ENCODE measurements at regions not wholly inside any gene's neighbourhood (a gene's known extent, or its start where the extent isn't known, plus 50 kb on each side); places are given as distances from the start of the nearest gene placed in this dataset.
"Not testable (repeated sequence)": the region's sequence is repeated elsewhere in the genome, so short reads cannot be mapped to it uniquely, and the experiment has no call there.

DNA sequence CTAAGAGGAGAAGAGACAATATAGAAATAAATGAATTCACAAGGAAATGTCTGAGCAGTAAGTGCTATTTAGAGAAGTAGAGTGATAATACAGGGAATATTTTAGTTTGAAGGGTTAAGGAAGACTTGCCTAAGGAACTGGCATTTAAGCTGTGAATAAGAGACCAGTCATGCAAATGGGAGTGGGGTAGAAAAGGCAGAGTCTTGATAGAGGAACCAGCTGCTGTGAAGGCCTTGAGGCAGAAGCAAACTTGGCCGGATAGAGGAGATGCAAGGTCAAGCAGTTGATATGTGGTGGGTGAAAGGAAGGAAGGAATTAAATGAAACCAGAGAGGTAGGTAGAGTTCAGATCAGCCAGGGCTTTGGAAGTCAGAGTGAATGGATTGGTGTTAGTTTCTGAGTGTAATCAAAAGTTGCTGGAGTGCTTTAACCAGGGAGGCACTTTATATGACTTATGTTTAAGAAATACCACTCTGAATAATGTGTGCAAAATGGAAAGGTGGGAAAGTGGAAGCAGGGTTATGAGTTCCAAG lies 198.4 kb upstream of the SESN3 start:
- no peak for DNase-seq
- no peaks in the 10 kb centered on the region for H3K9me3 ChIP-seq (ENCODE audit: control insufficient read depth, low read length)
- no peak overlapping the region for H3K27ac ChIP-seq (ENCODE audit: low read length)
- H3K4me3 ChIP-seq (ENCODE audit: low read length), result no peak overlapping the region
- H3K27me3 ChIP-seq (ENCODE audit: control insufficient read depth, insufficient read depth), result no peaks in the 10 kb centered on the region
- 62% methylated on average over 1 of the region's 1 CpG for WGBS
- peaks cover 4% of the 10 kb centered on the region for H3K4me1 ChIP-seq (ENCODE audit: control insufficient read depth, insufficient read depth, low read length)
- intact Hi-C loops (cut with DNase I), result no loop called here
- ATAC-seq, result no peak

DNA sequence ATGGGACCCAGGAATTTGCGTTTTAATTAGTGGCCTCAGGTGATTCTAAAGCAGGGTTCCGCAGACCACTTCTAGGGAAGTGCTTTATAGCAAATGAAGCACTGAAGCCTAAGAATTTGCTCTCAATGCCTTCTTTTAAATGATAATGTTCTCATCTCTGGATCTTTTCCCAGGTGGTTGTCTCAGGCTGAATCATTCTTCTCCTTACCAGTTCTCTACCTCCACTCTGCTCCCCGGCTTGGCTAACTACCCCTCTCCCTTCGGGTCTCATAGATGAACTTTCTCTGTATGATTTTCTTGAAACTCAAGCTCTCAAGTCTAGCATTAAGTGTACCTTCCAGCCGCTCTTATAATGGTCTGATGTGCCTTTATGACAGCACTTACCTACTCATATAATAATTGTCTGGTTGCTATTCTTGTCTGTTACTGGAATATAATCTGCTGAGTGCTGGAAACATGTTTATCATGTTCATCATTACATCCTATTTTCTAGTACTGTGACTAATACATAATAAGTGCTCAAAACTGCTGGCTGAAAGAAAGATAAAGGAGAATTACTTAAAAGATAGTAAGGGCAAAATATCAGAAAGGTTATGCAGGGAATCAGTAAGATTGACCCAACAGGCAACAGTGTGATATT lies 195.9 kb upstream of the SESN3 start:
- ATAC-seq (no peak), DNase-seq (no peak)
- no peak overlapping the region for H3K4me3 ChIP-seq (ENCODE audit: low read length)
- WGBS, result 91% methylated on average over 5 of the region's 5 CpGs
- intact Hi-C loops (cut with DNase I), result no loop called here
- H3K27ac ChIP-seq (ENCODE audit: low read length), result no peak overlapping the region
- H3K4me1 ChIP-seq (ENCODE audit: control insufficient read depth, insufficient read depth, low read length), result peaks cover under 1% of the 10 kb centered on the region
- H3K27me3 ChIP-seq (ENCODE audit: control insufficient read depth, insufficient read depth), result no peaks in the 10 kb centered on the region
- H3K9me3 ChIP-seq (ENCODE audit: control insufficient read depth, low read length), result no peaks in the 10 kb centered on the region

DNA sequence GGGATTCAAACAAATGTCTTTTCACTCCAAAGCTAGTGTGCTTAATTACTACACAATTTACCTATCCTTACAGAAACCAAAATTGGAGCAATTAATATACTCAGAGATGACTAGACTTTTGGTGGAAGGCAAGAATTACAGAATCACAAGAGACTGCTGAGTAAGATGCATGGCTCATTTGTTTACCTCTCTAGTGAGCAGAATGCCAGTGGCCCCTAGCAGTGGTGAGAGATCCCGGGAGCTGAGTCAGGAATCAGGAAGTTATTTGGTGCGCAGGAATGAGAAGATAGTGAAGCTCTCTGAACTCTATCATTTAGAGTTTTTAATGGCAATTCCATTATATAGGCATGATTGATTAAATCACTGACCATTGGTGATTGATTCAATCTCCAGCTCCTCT lies 188.9 kb upstream of the SESN3 start:
- Histone ChIP-seq H3K4me3 (ENCODE audit: low read length) (no peak overlapping the region), H3K27me3 (ENCODE audit: control insufficient read depth, insufficient read depth) (no peaks in the 10 kb centered on the region), H3K4me1 (ENCODE audit: control insufficient read depth, insufficient read depth, low read length) (no peaks in the 10 kb centered on the region), H3K27ac (ENCODE audit: low read length) (no peak overlapping the region), H3K9me3 (ENCODE audit: control insufficient read depth, low read length) (no peaks in the 10 kb centered on the region)
- intact Hi-C loops (cut with DNase I), result no loop called here
- 82% methylated on average over 2 of the region's 2 CpGs for WGBS
- ATAC-seq (no peak), DNase-seq (no peak)

DNA sequence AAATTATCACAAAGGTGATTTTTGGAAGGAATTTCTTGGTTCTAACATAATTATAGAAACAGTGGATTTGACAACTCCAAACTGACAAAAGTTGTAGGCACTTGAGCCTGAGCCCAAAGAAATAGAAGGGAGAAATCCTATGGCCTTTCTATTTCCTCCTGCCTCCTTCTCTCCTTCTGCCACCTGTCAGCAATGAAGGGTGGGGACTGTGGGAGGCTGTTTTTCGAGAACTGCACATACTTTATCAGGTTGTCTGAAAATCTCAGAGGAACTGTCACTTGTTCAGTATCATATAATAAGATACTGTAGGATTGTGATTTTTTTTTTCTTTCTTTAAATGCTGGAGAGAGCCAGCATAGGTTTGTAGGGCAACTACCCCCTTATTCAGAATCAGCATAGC lies 187.9 kb upstream of the SESN3 start:
- no peaks in the 10 kb centered on the region for H3K27me3 ChIP-seq (ENCODE audit: control insufficient read depth, insufficient read depth)
- no peak overlapping the region for H3K27ac ChIP-seq (ENCODE audit: low read length)
- no peak for ATAC-seq
- 93% methylated on average over 1 of the region's 1 CpG for WGBS
- no peaks in the 10 kb centered on the region for H3K9me3 ChIP-seq (ENCODE audit: control insufficient read depth, low read length)
- DNase-seq, result no peak
- intact Hi-C loops (cut with DNase I), result no loop called here
- no peak overlapping the region for H3K4me3 ChIP-seq (ENCODE audit: low read length)
- no peaks in the 10 kb centered on the region for H3K4me1 ChIP-seq (ENCODE audit: control insufficient read depth, insufficient read depth, low read length)

DNA sequence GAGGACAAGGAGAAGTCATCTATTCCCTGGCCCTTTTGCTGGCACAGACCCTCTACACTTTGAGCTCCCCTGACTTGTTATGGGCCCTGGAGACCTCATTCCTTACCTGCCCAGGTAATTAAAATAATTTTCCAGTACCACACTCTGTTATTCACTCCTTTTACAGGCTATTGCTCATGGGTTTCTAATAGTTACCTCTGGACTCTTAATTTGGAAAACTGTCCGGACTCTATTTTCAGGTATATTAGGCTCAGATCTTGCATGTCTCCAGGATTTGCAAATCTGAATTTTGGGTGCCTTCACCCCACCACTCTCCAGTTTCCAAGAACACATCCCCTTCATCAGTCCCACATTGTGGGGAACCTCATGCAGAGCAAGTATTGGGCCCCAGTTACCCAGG lies 186.8 kb upstream of the SESN3 start:
- intact Hi-C loops (cut with DNase I), result no loop called here
- Histone ChIP-seq H3K9me3 (ENCODE audit: control insufficient read depth, low read length) (no peaks in the 10 kb centered on the region), H3K4me1 (ENCODE audit: control insufficient read depth, insufficient read depth, low read length) (no peaks in the 10 kb centered on the region), H3K27me3 (ENCODE audit: control insufficient read depth, insufficient read depth) (no peaks in the 10 kb centered on the region), H3K27ac (ENCODE audit: low read length) (no peak overlapping the region), H3K4me3 (ENCODE audit: low read length) (no peak overlapping the region)
- DNase-seq (no peak), ATAC-seq (no peak)
- 97% methylated on average over 1 of the region's 1 CpG for WGBS

DNA sequence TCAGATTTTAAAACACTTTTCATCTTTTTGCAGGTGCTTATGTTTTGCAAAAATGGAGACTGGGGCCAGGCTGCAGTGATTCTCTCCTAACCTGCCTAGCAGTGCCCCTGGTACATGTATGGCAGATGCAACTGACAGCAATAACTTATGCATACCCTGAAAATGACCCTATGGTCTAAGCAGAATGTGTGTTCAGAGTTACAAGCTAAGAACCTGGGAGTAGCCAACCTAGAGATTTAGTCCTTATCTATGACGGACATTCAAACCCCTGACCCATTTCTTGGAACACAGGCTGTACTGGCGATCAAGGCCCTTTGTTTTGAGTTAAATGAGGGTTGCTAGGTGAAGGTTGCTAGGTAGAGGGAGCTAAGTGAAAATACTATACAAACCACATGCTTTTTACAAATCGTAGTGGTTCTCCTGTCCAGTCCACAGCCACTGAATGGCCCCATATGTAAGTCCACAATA lies 184.9 kb upstream of the SESN3 start:
- peak; percentile 31 to 92 for ATAC-seq
- intact Hi-C loops (cut with DNase I), result no loop called here
- 60% methylated on average over 3 of the region's 3 CpGs for WGBS

DNA sequence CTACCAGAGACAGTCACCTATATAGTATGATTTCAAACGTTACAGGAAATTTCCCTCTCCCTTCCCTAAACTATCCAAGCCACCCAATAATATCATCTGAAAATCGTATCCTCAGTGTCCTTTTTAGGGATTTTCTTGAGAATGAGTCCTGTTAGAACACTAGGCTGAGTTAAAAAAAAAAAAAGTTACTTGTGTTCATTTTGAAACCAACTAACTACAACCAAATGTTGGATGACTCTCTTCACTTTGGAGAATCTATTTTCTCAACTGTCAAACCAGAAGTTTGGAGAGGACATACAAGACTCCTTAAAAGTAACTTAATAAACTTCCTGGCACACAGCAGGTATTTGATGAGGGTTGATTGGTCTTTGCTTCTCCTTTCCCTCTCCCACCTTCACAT lies 183.2 kb upstream of the SESN3 start:
- no peak overlapping the region for H3K4me3 ChIP-seq (ENCODE audit: low read length)
- intact Hi-C loops (cut with DNase I), result no loop called here
- H3K27me3 ChIP-seq (ENCODE audit: control insufficient read depth, insufficient read depth), result no peaks in the 10 kb centered on the region
- DNase-seq (no peak), ATAC-seq (no peak)
- H3K4me1 ChIP-seq (ENCODE audit: control insufficient read depth, insufficient read depth, low read length), result no peaks in the 10 kb centered on the region
- H3K9me3 ChIP-seq (ENCODE audit: control insufficient read depth, low read length), result no peaks in the 10 kb centered on the region
- no peak overlapping the region for H3K27ac ChIP-seq (ENCODE audit: low read length)
- WGBS, result 61% methylated on average over 2 of the region's 2 CpGs

More for the DNA sequence above, 184.9 kb upstream of the SESN3 start:
- DNase-seq, result no peak
- H3K27ac ChIP-seq (ENCODE audit: low read length), result no peak overlapping the region
- no peaks in the 10 kb centered on the region for H3K27me3 ChIP-seq (ENCODE audit: control insufficient read depth, insufficient read depth)
- H3K9me3 ChIP-seq (ENCODE audit: control insufficient read depth, low read length), result no peaks in the 10 kb centered on the region
- H3K4me1 ChIP-seq (ENCODE audit: control insufficient read depth, insufficient read depth, low read length), result no peaks in the 10 kb centered on the region
- no peak overlapping the region for H3K4me3 ChIP-seq (ENCODE audit: low read length)

DNA sequence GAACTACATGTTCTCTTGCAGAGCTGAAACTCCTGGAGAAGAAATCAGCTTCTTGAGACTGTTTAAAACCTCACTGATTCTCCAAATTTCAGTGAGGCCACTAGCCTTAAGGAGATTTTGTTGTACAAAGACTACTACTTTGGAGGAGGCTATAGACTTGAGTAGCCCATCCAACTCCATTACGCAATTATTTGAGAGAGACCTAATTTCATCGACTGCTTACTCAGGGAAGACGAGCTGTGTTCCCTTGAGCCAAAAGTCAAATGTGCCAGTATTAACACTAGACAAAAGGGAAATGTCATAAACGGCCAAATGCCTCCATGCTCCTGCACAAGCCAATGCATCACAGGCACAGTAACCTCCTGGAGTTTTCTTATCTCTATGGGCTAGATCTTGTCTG lies 182.8 kb upstream of the SESN3 start:
- intact Hi-C loops (cut with DNase I), result no loop called here
- H3K27ac ChIP-seq (ENCODE audit: low read length), result no peak overlapping the region
- ATAC-seq (peak; percentile 40 to 82), DNase-seq (no peak)
- WGBS, result 71% methylated on average over 4 of the region's 4 CpGs
- H3K27me3 ChIP-seq (ENCODE audit: control insufficient read depth, insufficient read depth), result no peaks in the 10 kb centered on the region
- no peaks in the 10 kb centered on the region for H3K4me1 ChIP-seq (ENCODE audit: control insufficient read depth, insufficient read depth, low read length)
- no peaks in the 10 kb centered on the region for H3K9me3 ChIP-seq (ENCODE audit: control insufficient read depth, low read length)
- no peak overlapping the region for H3K4me3 ChIP-seq (ENCODE audit: low read length)

DNA sequence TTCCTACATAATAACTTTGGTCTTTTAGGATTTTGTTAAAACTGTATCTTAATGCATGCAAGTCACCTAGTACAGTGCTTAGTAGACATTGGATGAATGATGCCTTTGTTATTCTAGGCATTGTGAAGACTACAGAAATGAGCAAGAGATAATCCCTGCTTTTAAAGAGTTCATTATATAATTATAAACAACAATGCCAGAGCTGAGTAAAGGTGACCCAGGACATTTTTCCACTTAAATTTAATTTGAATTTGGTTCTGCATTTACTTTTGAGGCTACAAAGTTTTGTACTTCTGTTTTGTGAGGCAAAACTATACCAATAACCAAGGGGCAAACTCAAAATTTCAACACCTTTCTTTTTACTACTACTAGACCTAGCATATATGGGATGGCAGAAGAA lies 182.0 kb upstream of the SESN3 start:
- ATAC-seq (no peak), DNase-seq (no peak)
- H3K4me1 ChIP-seq (ENCODE audit: control insufficient read depth, insufficient read depth, low read length), result no peaks in the 10 kb centered on the region
- no peak overlapping the region for H3K27ac ChIP-seq (ENCODE audit: low read length)
- intact Hi-C loops (cut with DNase I), result no loop called here
- H3K27me3 ChIP-seq (ENCODE audit: control insufficient read depth, insufficient read depth), result no peaks in the 10 kb centered on the region
- H3K4me3 ChIP-seq (ENCODE audit: low read length), result no peak overlapping the region
- no peaks in the 10 kb centered on the region for H3K9me3 ChIP-seq (ENCODE audit: control insufficient read depth, low read length)

DNA sequence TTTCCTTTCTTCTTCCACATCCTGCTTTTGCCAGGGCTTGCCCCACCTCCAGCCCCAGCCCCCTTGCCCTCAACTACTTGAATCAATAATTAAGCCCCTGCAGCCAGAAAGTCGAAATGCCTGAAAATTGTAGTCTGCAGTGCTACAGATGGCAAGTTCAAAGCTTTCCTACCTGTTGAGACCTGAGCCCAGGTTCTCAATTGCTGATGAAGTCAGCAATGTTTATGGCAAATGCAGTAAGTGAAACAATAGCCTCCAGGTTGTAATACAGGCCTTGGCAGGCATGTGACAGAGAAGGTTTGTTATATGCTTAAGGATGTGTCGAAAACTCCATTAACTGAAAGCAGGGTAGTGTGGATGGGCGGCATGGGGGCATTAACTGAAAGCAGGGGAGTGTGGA lies 181.1 kb upstream of the SESN3 start:
- intact Hi-C loops (cut with DNase I), result no loop called here
- WGBS, result 92% methylated on average over 3 of the region's 3 CpGs
- DNase-seq (no peak), ATAC-seq (no peak)
- no peaks in the 10 kb centered on the region for H3K27me3 ChIP-seq (ENCODE audit: control insufficient read depth, insufficient read depth)
- H3K27ac ChIP-seq (ENCODE audit: low read length), result no peak overlapping the region
- no peak overlapping the region for H3K4me3 ChIP-seq (ENCODE audit: low read length)
- no peaks in the 10 kb centered on the region for H3K9me3 ChIP-seq (ENCODE audit: control insufficient read depth, low read length)
- H3K4me1 ChIP-seq (ENCODE audit: control insufficient read depth, insufficient read depth, low read length), result no peaks in the 10 kb centered on the region

DNA sequence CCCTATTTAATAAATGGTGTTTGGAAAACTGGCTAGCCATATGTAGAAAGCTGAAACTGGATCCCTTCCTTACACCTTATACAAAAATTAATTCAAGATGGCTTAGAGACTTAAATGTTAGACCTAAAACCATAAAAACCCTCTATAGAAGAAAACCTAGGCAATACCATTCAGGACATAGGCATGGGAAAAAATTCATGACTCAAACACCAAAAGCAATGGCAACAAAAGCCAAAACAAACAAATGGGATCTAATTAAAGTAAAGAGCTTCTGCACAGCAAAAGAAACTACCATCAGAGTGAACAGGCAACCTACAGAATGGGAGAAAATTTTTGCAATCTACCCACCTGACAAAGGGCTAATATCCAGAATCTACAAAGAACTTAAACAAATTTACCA lies 179.7 kb upstream of the SESN3 start:
- ATAC-seq; H3K9me3 ChIP-seq (ENCODE audit: control insufficient read depth, low read length); H3K4me3 ChIP-seq (ENCODE audit: low read length); intact Hi-C loops (cut with DNase I); H3K4me1 ChIP-seq (ENCODE audit: control insufficient read depth, insufficient read depth, low read length); H3K27ac ChIP-seq (ENCODE audit: low read length); H3K27me3 ChIP-seq (ENCODE audit: control insufficient read depth, insufficient read depth); DNase-seq: not testable (repeated sequence)

DNA sequence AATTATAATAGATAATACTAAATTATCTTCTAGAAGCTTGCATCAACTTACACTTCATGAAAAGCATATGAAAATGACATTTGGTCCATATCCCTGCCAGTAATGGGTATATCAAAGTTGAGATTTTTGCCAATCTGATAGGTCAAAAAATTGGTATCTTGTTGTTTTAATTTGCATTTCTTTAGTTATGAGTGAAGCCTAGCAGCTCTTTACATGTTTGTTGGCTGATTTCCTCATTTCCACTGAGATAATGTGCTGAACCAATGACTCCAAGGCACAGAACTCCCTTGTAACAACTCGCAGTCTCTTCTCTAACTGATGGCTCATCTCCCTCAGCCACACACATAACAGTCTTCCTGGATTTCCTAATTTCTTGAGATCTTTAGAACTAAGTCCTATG lies 175.3 kb upstream of the SESN3 start:
- Histone ChIP-seq H3K9me3 (ENCODE audit: control insufficient read depth, low read length) (no peaks in the 10 kb centered on the region), H3K4me1 (ENCODE audit: control insufficient read depth, insufficient read depth, low read length) (no peaks in the 10 kb centered on the region), H3K4me3 (ENCODE audit: low read length) (no peak overlapping the region), H3K27ac (ENCODE audit: low read length) (no peak overlapping the region), H3K27me3 (ENCODE audit: control insufficient read depth, insufficient read depth) (no peaks in the 10 kb centered on the region)
- no peak for DNase-seq
- intact Hi-C loops (cut with DNase I), result no loop called here
- ATAC-seq, result no peak
- 83% methylated on average over 1 of the region's 1 CpG for WGBS
